Duodenal mucosa (tissue), 2 donors: ENCODE measurements at regions not wholly inside any gene's neighbourhood (a gene's known extent, or its start where the extent isn't known, plus 50 kb on each side); places are given as distances from the start of the nearest gene placed in this dataset.
"Not testable (repeated sequence)": the region's sequence is repeated elsewhere in the genome, so short reads cannot be mapped to it uniquely, and the experiment has no call there.

Experiments used
- H3K27ac ChIP-seq: one replicate; pipeline ENCODE4 v1.7.0; 2013; ENCODE audit warnings: low read depth, low read length
- H3K27me3 ChIP-seq, 2 donors: one replicate each; pipeline ENCODE4 v1.7.0; 2013; ENCODE audit warnings: low read length in 2 of 2, control low read depth in 1 of 2; ENCODE audit not compliant: insufficient read depth in 2 of 2, control insufficient read depth in 1 of 2
- H3K36me3 ChIP-seq, 2 donors: one replicate each; pipeline ENCODE4 v1.7.0; 2013; ENCODE audit warnings: low read length in 2 of 2, control low read depth in 1 of 2; ENCODE audit not compliant: insufficient read depth in 2 of 2, control insufficient read depth in 1 of 2
- H3K4me1 ChIP-seq, 2 donors: one replicate each; pipeline ENCODE4 v1.7.0; 2013; ENCODE audit warnings: low read length in 2 of 2, control low read depth in 1 of 2; ENCODE audit not compliant: insufficient read depth in 2 of 2, control insufficient read depth in 1 of 2
- H3K4me3 ChIP-seq, 2 donors: one replicate each; pipeline ENCODE4 v1.7.0; 2013; ENCODE audit warnings: low read length in 2 of 2, low read depth in 1 of 2
- H3K9ac ChIP-seq, 2 donors: one replicate each; pipeline ENCODE4 v1.7.0; 2013; ENCODE audit warnings: low read length in 2 of 2, low read depth in 1 of 2
- H3K9me3 ChIP-seq, 2 donors: one replicate each; pipeline ENCODE4 v1.7.0; 2013; ENCODE audit warnings: low read length in 2 of 2, control low read depth in 1 of 2; ENCODE audit not compliant: control insufficient read depth in 1 of 2

GRCh38 chr4:189126040-189126439 is 814.6 kb upstream of the FRG1 start:
- Histone ChIP-seq H3K4me1 (no peaks in the 10 kb centered on the region), H3K9ac (no peak overlapping the region), H3K36me3 (no peaks in the 10 kb centered on the region), H3K27me3 (no peaks in the 10 kb centered on the region), H3K9me3 (no peaks in the 10 kb centered on the region), H3K27ac (no peak overlapping the region), H3K4me3 (no peak overlapping the region)

GRCh38 chr4:189128341-189128740 is 812.3 kb upstream of the FRG1 start:
- Histone ChIP-seq H3K4me1 (no peaks in the 10 kb centered on the region), H3K9ac (no peak overlapping the region), H3K27me3 (no peaks in the 10 kb centered on the region), H3K27ac (no peak overlapping the region), H3K4me3 (no peak overlapping the region), H3K9me3 (no peaks in the 10 kb centered on the region), H3K36me3 (no peaks in the 10 kb centered on the region)

GRCh38 chr4:189129044-189129694 is 811.5 kb upstream of the FRG1 start:
- no peak overlapping the region for H3K4me3 ChIP-seq
- H3K9ac ChIP-seq, result no peak overlapping the region
- no peaks in the 10 kb centered on the region for H3K9me3 ChIP-seq
- no peaks in the 10 kb centered on the region for H3K36me3 ChIP-seq
- no peaks in the 10 kb centered on the region for H3K4me1 ChIP-seq
- no peak overlapping the region for H3K27ac ChIP-seq
- no peaks in the 10 kb centered on the region for H3K27me3 ChIP-seq

- Histone ChIP-seq H3K9ac (no peak overlapping the region), H3K9me3 (no peaks in the 10 kb centered on the region), H3K4me3 (no peak overlapping the region), H3K4me1 (no peaks in the 10 kb centered on the region), H3K27ac (no peak overlapping the region), H3K27me3 (no peaks in the 10 kb centered on the region), H3K36me3 (no peaks in the 10 kb centered on the region)
These were observed 809.6 kb upstream of the FRG1 start for GRCh38 chr4:189131118-189131517.

- no peaks in the 10 kb centered on the region for H3K27me3 ChIP-seq
- H3K9me3 ChIP-seq, result no peaks in the 10 kb centered on the region
- no peaks in the 10 kb centered on the region for H3K36me3 ChIP-seq
- no peak overlapping the region for H3K27ac ChIP-seq
- H3K4me1 ChIP-seq, result no peaks in the 10 kb centered on the region
- no peak overlapping the region for H3K9ac ChIP-seq
- H3K4me3 ChIP-seq, result no peak overlapping the region
These were observed 804.2 kb upstream of the FRG1 start for GRCh38 chr4:189136462-189136861.

- H3K27ac ChIP-seq, result no peak overlapping the region
- no peak overlapping the region for H3K9ac ChIP-seq
- H3K27me3 ChIP-seq, result no peaks in the 10 kb centered on the region
- no peaks in the 10 kb centered on the region for H3K4me1 ChIP-seq
- H3K4me3 ChIP-seq, result no peak overlapping the region
- H3K9me3 ChIP-seq, result no peaks in the 10 kb centered on the region
- H3K36me3 ChIP-seq, result no peaks in the 10 kb centered on the region
These were observed 797.3 kb upstream of the FRG1 start for GRCh38 chr4:189143263-189143952.

- Histone ChIP-seq H3K4me1 (no peaks in the 10 kb centered on the region), H3K9ac (no peak overlapping the region), H3K9me3 (peaks cover 0 to 3% of the 10 kb centered on the region in 2 donors), H3K36me3 (no peaks in the 10 kb centered on the region), H3K4me3 (no peak overlapping the region), H3K27ac (no peak overlapping the region), H3K27me3 (no peaks in the 10 kb centered on the region)
These were observed 793.4 kb upstream of the FRG1 start for GRCh38 chr4:189147005-189147929.

GRCh38 chr4:189155083-189155482 is 785.6 kb upstream of the FRG1 start:
- not testable (repeated sequence) for H3K27me3 ChIP-seq, H3K9ac ChIP-seq, H3K9me3 ChIP-seq, H3K4me3 ChIP-seq, H3K36me3 ChIP-seq, H3K4me1 ChIP-seq, H3K27ac ChIP-seq

GRCh38 chr4:189162073-189162789 is 778.4 kb upstream of the FRG1 start:
- Histone ChIP-seq H3K9ac (no peak overlapping the region), H3K4me3 (no peak overlapping the region), H3K27ac (no peak overlapping the region), H3K27me3 (peaks cover 0 to 4% of the 10 kb centered on the region in 2 donors), H3K36me3 (no peaks in the 10 kb centered on the region), H3K4me1 (no peaks in the 10 kb centered on the region), H3K9me3 (no peaks in the 10 kb centered on the region)
